Right forelimb (tissue), 1 donor: ENCODE measurements at regions not wholly inside any gene's neighbourhood (a gene's known extent, or its start where the extent isn't known, plus 50 kb on each side); places are given as distances from the start of the nearest gene placed in this dataset.

Experiments used
- DNase-seq: peaks from one replicate; pipeline ENCODE4 v3.0.0-alpha.2; 2018

DNA sequence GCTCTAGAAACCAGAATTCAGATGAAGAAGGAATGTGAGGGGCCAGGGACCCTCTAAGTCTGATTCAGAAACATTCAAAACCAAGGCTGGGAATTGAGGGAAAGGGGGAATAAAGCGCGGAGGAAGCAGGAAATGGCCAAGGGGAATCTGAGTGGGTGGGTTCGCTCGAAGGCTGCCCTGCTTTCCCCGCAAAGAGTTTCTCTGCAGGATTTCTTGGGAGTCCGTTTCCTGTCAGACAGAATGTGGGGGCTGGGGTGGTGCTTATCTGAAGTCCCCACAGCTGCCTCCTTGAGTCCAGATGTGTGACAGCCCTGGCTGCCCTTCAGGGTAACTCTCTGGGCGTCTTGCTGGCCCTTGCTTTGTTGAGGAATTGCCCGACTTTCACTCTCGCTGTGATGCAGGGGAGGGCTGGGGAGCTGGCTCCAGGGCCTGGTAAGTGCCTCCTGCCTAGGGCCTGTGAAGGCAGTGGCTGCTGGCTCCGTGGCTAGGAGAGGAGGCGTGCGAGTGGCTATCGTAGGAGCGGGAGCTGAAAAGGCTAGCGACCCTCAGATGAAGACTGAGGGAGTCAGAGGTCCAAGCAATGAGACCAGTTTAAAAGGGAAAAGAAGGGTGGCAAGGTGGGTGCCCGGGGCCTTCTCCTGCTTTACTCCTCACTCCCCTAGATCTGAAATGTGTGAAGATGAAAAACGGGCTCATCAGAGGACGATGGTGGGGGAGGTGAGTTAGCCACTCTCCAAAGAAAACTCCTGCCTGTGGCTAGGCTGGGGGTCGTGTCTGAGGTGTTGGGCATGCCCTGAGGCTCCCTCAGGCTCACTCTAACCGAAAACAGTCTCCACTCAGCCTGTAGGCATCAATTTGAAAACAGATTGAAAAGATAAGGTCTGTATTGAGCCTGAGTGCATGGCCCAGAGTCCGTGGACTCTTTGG, 143.9 kb upstream of the UMPS start:
- DNase-seq = no peak

DNA sequence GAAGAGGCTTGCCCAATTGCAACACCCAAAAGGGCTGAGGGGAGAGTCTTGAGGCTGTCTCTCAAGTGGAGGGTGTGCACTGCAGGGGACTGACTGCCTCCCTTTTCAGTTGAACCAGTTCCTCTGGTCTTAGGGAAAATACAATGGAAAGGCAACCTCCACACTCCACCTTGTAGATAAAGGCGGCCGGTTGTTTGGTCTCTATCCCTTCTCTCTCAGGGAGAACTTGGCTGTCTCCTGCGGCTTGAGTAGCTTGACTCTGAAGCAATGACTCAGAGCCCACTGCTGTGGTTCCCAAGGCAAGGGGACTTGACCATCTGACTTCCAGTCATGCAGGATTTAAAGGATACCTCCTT, 143.2 kb upstream of the UMPS start:
- DNase-seq = no peak

DNA sequence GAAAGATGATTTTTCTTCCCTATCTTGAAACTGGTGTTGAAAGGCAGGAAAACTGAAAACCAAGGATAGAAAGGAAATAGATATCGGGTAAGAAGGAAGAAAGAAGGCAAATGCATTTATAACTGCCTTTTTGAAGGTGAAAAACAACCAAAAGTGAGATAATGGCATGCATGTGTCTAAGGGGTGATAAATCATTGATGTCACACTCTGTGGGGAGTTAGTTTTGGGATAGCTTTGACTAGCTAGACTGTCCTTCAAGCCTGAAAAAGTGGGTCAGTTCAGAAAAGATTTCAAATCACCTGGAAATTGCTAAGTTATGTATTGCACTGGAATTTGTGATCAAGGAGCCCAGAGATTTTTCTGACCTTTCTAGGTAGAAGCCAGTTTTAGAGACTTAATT, 142.2 kb upstream of the UMPS start:
- DNase-seq = no peak

DNA sequence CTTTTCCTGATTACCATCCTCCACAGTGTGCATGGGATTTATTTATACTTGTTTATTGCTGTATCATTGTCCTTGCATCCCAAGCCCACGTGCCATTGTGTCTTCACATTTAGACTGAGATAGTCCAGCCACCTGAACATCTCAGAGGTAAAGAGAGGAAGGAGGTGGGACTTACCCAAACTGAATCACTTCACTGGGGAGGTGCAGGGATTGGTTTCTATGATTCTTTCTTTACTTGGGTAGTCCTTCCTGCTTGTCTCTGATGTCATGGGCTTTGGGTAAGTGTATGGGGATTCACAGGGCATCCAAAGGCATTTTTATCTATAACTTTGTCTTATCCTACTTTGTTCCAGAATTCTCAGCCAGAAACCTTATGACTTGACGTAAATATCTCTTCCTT, 141.5 kb upstream of the UMPS start:
- no peak for DNase-seq

DNA sequence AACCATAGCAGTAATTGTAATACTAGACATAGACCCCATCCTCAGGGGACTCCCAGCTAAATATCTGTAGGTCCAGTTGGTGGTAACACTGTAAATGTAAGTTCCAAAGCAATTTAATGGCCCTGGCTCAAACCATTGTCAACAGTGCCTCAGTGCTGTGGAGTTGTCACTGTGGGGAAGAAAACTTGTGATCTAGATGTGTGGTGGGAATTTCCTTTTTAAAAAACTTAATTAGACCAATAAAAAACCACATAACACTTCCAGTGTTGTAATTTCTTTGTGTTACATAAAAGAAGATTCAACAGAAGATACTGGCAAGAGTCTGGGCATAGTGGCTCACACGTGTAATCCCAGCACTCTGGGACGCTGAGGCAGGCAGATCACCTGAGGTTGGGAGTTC, 138.6 kb upstream of the UMPS start:
- DNase-seq = no peak

DNA sequence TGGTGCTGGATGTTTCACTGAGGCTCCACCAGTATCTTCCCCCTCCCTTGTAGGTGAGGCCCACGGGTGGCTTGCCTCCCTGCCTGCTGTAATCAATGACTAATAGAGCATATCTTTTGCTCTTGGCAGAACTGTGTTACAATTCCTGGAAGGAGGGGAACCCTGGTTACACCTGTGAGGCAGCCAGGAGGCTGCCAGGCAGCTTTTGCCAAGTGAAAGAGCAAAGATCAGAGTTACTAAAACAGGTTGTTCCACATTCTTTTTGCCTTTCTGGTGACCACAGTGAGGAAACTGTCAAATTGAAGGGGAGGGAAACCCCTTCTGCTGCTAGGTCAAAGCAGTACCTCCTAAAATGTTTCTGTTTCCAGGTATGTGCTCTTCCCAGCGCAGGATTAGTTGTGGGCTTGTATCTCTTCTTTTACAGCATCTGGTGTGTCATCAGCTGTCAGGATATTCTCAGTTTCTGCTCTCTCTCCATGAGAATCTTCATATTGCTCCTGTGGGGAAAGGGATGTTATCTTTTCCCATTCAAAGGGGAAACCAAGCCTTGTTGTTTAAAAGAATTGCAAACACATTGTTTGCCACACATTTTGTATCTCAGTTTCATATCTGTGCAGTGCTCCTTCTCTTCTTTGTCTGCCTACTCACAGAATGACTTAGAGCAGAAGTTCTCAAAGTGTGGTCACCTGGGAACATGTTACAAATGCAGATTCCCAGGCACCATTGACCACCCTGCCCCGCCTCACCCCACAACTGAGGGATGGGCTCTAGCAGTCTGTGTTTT, 137.4 kb upstream of the UMPS start:
- DNase-seq = no peak

DNA sequence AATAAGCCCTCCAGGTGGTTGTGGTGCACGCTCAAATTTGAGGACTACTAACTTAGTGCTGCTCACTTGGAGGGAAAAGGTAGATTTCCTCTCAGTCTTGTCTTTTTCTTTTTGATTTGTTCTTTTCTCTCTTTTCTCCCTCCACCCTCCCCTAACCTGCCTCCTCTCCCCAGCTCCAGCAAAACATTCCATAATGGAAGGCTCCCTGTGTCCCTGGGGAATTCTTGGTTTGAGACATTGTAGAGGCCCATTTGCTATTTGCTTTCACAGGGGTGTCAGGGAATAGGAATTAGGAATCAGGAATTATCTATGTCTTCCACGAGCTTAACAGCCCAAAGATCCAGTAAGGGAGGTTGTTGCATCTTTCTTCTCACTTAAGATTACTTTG, 136.8 kb upstream of the UMPS start:
- no peak for DNase-seq

DNA sequence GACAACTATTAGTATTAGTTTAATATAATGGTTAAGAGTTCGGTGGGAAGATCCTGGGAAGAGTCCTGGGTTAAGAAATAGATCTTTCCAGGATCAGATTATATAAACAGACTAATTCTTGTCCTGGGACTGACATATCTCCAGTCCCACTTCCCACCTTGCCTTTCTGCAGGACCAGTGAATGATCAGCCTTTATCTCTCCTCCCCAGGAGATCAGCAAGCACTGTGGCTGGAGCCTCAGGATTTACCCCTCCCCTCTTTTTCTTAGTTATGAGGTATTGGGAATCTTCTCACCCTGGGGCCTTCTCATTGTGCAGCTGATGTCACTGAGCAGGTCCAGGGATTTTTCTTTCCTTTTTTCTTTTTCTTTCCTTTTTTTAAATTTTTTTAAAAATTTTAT, 135.7 kb upstream of the UMPS start:
- no peak for DNase-seq

DNA sequence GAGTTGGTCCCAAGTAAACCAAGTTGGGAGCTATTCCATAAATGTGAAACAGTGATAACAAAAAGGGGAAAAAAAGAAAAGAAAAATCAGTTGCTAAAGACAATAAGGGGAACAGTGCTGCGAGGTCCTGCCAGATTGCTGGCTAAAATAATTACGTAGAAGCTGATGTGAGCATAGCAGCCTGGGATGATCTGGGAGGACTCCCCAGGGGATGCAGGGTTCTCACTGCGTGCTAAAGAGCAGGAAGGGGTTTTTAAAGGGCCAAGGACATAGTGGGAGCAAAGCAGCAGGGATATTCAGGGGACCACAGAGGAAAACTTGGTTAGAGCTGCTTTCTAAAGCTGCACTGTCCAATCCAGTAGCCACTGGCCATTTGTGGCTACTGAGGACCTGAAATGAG, 133.0 kb upstream of the UMPS start:
- DNase-seq = no peak

DNA sequence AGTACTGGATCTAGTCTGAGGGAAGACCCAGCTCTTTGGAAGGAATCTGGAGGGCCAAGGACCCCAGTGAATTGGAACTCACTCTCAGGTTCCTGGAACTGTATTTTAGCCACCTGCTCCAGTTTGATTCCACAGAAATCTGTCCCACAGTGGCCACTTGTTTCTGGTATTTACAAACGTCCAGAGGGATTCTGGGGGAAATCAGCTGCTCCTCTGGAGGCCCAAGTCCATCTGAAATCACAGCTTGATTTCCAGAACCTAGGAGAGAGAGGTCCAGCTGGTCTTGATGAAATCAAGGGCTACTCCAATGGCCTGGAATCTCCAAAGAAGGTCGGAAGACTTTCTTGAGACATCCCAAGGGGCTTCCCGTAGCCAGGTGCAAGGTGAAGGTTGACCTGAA, 132.3 kb upstream of the UMPS start:
- no peak for DNase-seq

DNA sequence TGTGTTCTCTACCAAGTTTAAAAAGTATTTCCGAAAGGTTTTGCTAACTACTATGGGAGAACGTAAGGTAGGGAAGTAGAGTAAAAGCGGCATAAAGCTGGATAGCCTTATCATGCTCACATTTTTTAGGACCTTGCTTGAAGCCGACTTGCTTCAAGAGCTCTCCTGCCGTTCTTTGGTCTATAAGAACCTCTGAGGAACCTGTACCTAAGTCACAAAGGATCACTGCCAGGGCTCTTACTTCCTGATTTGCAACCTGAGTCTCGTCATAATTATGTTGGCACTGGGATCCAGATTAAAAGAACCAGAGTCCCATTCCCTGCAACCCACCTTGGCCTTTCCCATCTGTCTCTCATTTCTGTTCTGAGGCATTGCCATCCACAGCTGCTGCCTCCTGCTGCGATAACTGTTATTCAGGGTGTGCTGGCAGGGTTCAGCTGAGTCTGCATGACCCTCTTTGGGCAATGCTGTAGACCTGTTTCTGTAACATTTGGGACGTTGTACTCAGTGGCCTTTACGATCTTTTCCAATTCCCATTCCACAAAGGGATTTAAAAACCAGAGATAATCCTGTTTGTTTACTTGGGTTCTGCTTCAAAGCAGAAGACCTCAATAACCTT, 131.0 kb upstream of the UMPS start:
- DNase-seq = no peak

DNA sequence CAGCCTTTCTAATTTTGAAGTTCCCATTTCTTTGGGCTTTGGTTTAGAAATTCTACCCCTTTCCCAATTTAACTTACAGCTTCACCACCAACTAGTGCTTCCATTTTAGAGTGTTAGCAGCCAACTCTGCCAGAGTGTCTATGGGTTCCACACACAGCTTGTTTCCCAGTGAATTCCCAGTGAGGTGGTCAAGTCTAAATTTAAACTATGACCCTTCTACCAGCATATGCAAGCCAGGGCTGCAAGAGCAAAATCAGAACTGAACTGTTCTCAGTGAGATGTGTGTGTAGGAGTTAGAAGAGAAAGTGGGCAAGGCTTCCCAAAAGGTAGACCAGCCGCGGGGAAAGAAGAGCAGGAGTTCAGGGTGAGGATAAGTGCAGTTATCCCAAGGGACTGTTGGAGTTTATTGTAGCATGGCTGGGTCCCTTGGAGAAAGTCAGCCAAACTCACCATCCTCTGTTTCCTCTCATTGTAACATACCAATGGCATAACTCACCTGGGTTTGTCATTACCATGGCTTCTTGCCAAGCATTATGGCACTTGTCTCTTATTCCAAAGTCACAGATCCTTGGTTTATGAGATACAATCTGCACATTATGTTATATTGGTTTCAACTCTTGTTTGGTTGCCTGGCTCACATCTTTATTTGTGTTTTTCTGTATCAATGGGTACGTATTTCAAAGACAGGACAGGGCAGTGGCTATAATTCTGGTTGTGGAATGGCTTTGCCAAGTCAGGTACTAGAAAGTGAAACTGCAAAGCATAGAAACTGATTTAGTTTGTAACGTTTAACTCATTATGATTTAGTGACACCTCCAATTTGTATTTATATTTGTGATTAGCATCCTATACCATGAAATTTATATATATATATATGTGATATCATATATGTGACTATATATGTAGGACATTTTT, 130.2 kb upstream of the UMPS start:
- DNase-seq = no peak

DNA sequence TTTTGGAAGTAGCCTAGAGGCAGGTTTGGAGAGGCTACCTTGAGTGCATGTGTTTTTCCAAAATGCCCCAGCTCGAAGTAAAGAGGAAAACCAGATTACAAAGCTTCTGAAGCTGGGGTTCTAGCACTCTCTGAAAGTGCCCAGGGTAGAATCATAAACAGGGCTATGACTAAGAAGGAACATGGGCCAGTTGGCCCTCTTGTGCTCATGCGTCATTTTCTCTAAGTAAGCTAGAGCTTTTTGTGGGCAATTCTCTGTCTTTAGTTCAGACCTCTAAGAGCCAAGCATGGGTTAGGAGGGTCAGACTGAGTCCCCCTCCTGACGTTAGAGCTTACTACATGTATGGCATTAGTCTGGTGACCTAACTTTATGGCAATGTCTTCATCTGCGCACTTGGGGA, 129.5 kb upstream of the UMPS start:
- no peak for DNase-seq

DNA sequence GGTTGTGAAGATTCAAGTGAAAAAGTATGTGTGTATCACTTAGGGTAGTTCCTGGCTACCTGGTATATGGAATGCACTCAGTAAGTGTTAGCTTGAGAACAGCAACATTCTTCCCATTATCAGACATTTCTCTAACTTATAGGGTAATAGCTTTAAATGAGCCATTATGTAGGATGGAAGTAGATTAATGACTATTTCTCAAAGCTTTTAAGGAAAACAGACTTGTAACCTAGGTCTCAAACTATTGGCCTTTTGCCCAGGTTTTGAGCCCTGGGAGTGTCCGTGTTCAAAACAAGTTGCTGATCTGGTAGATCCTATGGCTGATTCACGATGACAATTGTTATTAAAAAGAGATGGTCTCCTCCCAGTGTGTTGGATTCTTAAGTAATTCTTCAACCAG, 129.1 kb upstream of the UMPS start:
- no peak for DNase-seq

DNA sequence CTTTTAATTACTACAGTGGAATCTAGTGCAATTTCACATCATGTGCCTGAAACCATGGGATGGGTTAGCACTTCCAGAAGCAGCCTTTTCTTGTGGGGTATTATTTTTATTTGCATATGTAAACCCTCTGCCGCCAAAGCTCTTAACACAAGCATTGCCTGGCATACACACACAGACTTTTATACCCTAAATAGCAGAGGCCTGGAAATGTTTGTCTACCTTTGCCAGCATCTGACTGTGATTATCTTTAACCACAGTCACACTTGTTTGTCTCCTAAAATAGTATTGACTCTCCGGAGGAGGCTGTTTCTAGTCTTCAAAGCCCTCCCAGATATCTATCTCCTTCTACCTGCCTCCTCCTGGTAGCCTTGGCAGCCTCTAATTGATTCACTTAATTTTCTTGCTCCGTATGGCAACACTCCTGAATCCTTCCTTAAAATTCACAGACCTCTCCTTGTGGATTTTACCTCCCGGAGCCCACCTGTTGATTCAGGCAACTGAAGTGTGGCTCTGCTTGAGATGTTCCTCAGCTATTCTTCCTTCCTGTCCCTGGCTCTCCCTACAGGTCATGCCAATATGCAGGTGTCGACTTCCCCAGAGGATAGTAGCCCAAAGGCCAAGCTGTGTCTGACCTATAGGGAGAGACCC, 127.1 kb upstream of the UMPS start:
- no peak for DNase-seq

DNA sequence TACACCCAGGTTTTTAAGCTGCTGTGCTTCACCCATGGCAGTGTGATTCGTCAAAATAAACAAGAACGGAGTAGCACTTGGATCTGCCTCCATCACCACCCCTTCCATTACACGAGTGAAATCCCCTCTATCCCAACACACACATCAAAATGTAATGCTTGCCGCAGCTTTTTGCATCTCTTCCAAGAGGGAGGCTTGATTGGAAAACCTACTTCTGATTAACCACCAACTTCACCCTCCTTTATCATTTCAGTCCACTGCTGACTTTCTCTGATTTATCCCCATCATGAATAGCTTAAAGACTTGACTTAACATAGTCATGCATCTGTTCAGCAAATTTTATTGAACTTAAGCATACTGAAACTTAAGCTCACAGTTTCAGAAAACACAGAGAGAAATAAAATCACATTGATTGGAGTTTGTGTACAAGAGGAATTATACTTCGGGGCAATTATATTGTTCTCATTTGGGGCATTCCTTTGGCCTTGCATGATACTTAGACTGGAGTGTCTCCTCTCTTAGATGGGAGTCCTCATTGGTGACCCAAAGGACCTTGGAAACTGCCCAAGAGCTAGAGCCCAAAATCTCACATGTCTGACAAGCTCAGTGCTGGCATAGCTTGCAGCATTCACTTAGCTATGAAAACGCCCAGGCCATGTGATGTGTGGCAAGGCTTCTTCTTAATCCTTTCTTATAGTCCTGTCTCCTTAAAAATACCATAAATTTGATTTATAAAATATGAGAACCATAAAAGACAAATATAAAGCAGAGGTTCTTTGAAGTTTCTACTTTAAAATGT, 124.3 kb upstream of the UMPS start:
- no peak for DNase-seq

DNA sequence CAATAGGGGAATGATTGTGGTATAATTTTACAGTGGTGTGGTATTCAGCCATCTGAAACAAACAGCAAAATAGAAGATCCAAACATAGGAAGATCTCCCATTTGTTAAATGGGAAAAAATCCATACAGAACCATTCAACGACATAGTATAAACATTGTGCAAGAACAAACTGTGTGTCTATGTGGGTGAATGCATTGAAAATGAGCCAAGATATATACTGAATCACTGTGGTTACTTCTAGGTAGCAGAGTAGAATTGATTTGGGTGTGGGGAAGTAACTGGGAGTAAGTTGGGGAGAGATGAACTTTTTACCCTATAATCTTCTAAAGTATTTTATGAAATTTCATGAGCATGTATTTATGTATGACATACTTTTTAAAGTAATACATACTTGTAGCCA, 123.1 kb upstream of the UMPS start:
- DNase-seq = no peak

DNA sequence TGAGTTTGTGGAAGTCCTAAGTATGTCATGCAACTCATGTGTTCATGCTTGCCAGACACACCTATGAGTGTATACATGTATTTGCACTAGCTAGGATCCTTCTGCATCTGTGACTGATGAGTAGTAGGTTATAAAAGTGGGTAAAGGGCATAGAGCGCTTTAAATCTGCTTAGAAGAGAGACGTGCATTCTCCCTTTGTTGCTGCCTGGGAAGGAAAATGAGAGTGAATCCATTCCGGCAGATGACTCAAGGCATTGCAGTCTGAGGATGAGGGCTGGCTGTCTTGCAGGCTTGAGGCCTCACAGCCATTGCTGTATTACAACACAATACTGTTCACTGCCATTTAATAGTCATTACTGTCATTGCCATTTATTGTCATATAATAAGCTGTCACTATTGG, 120.8 kb upstream of the UMPS start:
- no peak for DNase-seq

DNA sequence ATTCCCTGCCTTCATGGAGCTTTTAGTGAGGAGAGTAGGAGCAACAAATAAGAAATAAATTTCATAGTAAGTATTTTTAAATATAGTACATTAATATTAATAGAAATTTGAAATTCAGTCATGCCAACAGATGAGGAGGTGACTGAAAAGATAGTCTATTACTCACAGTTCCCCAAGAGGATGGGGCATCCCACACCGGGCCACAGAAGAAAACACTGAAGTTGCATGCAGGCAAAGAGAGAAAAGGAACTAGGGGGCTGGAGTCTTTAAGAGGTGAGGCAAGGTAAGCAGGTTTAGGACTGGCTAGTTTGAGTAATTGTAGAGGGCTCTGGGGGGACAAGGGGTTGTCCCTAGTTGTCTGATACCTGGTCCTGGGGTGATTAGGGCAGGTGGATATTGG, 120.1 kb upstream of the UMPS start:
- DNase-seq = no peak

DNA sequence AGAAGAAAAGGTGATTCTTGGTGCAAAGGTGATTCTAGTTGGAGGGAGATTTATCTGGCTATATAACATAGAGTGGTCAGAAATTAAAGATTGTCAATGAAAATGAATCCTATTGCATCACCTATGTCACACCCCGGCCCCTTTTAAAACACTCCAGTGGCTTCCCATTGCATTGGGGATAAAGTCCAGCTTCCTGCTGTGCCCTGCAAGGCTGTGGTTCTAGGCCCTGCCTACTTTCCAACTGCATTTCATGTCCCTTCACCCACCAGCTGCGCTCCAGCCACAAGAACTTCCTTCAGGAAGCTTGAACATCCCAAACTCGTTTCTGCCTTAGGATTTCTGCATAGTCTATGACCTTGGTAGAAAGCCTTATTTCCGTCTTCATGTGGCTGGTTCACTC, 118.7 kb upstream of the UMPS start:
- DNase-seq = no peak

DNA sequence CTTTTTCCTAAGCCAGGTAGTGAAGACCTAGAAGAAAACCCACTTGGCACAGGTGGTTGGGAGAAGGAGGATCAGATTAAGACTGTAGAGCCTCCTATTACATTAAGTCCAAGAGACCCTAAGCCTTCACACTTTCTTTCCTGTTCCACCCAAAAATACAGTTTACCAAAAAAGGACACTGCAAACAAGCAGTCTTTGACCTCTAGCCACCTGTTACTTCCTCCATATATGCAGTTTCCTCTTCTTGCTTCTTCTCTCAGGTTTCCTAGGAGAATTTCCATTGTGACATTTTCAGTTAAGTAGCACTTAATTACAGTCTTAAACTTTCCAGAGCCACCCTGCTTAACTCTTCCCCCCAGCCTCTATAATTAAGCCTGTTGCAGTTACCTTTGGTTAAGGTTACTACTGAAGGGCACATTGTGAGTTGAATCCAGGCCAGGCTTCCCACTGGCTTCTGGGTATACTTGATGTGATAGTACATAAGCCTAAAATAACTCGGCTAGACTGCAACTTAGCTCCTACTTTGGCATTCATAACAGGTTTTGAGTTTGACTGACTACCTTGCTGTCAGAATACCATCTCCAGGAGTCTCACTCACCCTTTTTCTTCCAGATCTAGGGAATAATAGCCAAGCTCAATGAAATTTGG, 114.2 kb upstream of the UMPS start:
- DNase-seq = no peak
